Panc1 (cell line): ENCODE measurements at regions not wholly inside any gene's neighbourhood (a gene's known extent, or its start where the extent isn't known, plus 50 kb on each side); places are given as distances from the start of the nearest gene placed in this dataset.

Source experiments
- ATAC-seq: fragments of 200-7000 bp; cut with Tn5 transposase; 2 replicates; pipeline ENCODE4 v1.9.1; 2020; ENCODE audit warnings: mild to moderate bottlenecking, moderate library complexity
- BruUV-seq: library from RNA; stranded (reverse); fragments of 400-500 nt; replicated peaks from 2 replicates; lab custom pipeline; 2021; lab: Mats Ljungman, UMichigan
- CTCF ChIA-PET: fragments of 300-600 bp; sonication (Branson Sonifier 250); formaldehyde crosslinking; loops from one replicate; lab custom pipeline; 2022; ENCODE audit warnings: antibody characterized with exemption; lab: Charles Lee
- POLR2A ChIA-PET: fragments of 300-600 bp; sonication (Branson Sonifier 250); formaldehyde crosslinking; loops from one replicate; lab custom pipeline; 2022; ENCODE audit warnings: antibody characterized with exemption; lab: Charles Lee
- DNase-seq: peaks from one replicate; pipeline ENCODE4 v3.0.0-alpha.2; 2010; ENCODE audit warnings: low read depth, low spot score
- H3K27ac ChIP-seq: 2 replicates; pipeline ENCODE4 v1.5.1; 2011; ENCODE audit warnings: mild to moderate bottlenecking, low read length, inconsistent platforms
- H3K27me3 ChIP-seq: fragments of 200-500 bp; sonication (Bioruptor generic); 2 replicates; pipeline ENCODE4 v1.6.0; 2014; ENCODE audit warnings: low read length, inconsistent platforms; ENCODE audit not compliant: control insufficient read depth, insufficient read depth
- H3K36me3 ChIP-seq: fragments of 200-500 bp; sonication (Bioruptor generic); 2 replicates; pipeline ENCODE4 v1.5.1; 2014; ENCODE audit warnings: inconsistent platforms, mild to moderate bottlenecking, low read length, moderate library complexity; ENCODE audit not compliant: control insufficient read depth, insufficient read depth
- H3K4me1 ChIP-seq: 2 replicates; pipeline ENCODE4 v1.5.1; 2011; ENCODE audit warnings: inconsistent platforms, mild to moderate bottlenecking, low read length, moderate library complexity; ENCODE audit not compliant: control insufficient read depth, insufficient read depth
- H3K4me3 ChIP-seq, 2 experiments: 2 replicates each; pipeline ENCODE4 v1.5.1; 2011 to 2012; ENCODE audit warnings: low read depth in 2 of 2, low read length in 2 of 2, mild to moderate bottlenecking in 2 of 2, inconsistent platforms in 1 of 2, moderate library complexity in 1 of 2
- H3K9me3 ChIP-seq: fragments of 200-500 bp; sonication (Bioruptor generic); 2 replicates; pipeline ENCODE4 v1.5.1; 2014; ENCODE audit warnings: low read depth, mild to moderate bottlenecking, inconsistent platforms, low read length, moderate library complexity; ENCODE audit not compliant: control insufficient read depth, insufficient read depth
- CTCF ChIP-seq: fragments of 450-650 bp; IDR thresholded peaks from 2 replicates; pipeline ENCODE4 v1.5.1; 2017; ENCODE audit warnings: mild to moderate bottlenecking
- POLR2AphosphoS5 ChIP-seq: IDR thresholded peaks from 2 replicates; pipeline ENCODE4 v1.6.1; 2012; ENCODE audit warnings: mild to moderate bottlenecking, low read depth, low read length, moderate library complexity
- REST ChIP-seq, 2 experiments: IDR thresholded peaks; 2 replicates each; pipeline ENCODE4 v1.6.1; 2011 to 2012; ENCODE audit warnings: low read depth in 2 of 2, control low read depth in 1 of 2, low read length in 1 of 2, mild to moderate bottlenecking in 1 of 2, moderate library complexity in 1 of 2; ENCODE audit not compliant: insufficient read depth in 1 of 2
- SIN3A ChIP-seq: IDR thresholded peaks from 2 replicates; pipeline ENCODE4 v1.6.1; 2012; ENCODE audit warnings: low read depth, mild to moderate bottlenecking, low read length, moderate library complexity, borderline replicate concordance; ENCODE audit not compliant: insufficient read depth
- TCF7L2 ChIP-seq: IDR thresholded peaks from 2 replicates; pipeline ENCODE4 v1.6.1; 2011; ENCODE audit warnings: mild to moderate bottlenecking, low read depth, low read length, inconsistent platforms
- in situ Hi-C: cut with HindIII; loops from 2 replicates; pipeline ENCODE4 v1.10.0; 2016; ENCODE audit warnings: low sequenced_read_pairs, low pct_unique_long_range_greater_than_20kb
- intact Hi-C: fragments of 100-400 bp; cut with micrococcal nuclease; formaldehyde crosslinking; loops from one replicate; pipeline ENCODE4 v1.10.0; 2022; ENCODE audit not compliant: unreplicated experiment

- H3K27me3 ChIP-seq = no peaks in the 10 kb centered on the region
- H3K4me1 ChIP-seq = peaks cover 12% of the 10 kb centered on the region; the same call in 1 of the 2 replicates
- intact Hi-C loops = no loop called here
- DNase-seq (no peak), ATAC-seq (no peak)
- no peaks in the 10 kb centered on the region for H3K36me3 ChIP-seq
- POLR2A ChIA-PET = no interaction called here
- in situ Hi-C loops = no loop called here
- no peak overlapping the region for H3K4me3 ChIP-seq
- BruUV-seq = no TSS peak
- peak overlapping the region; percentile 68; the same call in 1 of the 2 replicates for H3K27ac ChIP-seq
- TF ChIP-seq CTCF (no peak), REST (IDR thresholded peaks at IDR 0.05; ENCODE audit: insufficient read depth in 1 of 2, low read depth in 2 of 2, low read length in 1 of 2) (no peak), TCF7L2 (no peak), POLR2AphosphoS5 (no peak), SIN3A (no peak)
- H3K9me3 ChIP-seq = no peaks in the 10 kb centered on the region
- CTCF ChIA-PET = no interaction called here
These were observed 56.9 kb upstream of the CXCL8 start for GRCh38 chr4:73683456-73683855.

DNA sequence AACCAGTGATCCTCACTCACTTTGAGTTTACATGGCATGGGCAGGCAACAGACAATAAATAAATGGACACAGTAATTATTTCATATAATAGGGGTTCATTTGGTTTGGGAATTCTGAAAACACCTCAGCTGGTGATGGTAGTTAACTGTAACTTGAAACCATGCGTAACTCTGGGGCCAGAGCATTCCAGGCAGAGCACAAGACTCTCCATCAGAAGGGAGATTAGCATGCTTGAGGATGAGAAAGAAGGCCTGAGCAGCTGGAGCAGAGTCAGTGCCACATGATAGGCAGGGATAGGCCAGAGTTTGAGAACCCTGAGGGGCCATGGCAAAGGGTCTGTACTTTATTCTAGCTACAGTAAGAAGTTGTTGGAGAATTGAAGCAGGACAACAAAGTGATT is 56.3 kb upstream of the CXCL8 start:
- Histone ChIP-seq H3K27ac (peak overlapping the region; percentile 68; the same call in 1 of the 2 replicates), H3K4me3 (no peak overlapping the region), H3K9me3 (no peaks in the 10 kb centered on the region), H3K4me1 (peaks cover 12% of the 10 kb centered on the region; the same call in 1 of the 2 replicates), H3K36me3 (no peaks in the 10 kb centered on the region), H3K27me3 (no peaks in the 10 kb centered on the region)
- ChIA-PET POLR2A (no interaction called here), CTCF (no interaction called here)
- ATAC-seq = no peak
- TF ChIP-seq SIN3A (no peak), TCF7L2 (no peak), POLR2AphosphoS5 (no peak), REST (IDR thresholded peaks at IDR 0.05; ENCODE audit: insufficient read depth in 1 of 2, low read depth in 2 of 2, low read length in 1 of 2) (no peak), CTCF (no peak)
- in situ Hi-C loops (no loop called here), intact Hi-C loops (no loop called here)
- BruUV-seq = no TSS peak
- DNase-seq = no peak
